ENCODE measurements at regions not wholly inside any gene's neighbourhood (a gene's known extent, or its start where the extent isn't known, plus 50 kb on each side); places are given as distances from the start of the nearest gene placed in this dataset.

- Histone ChIP-seq H3K27ac (no peak overlapping the region), H3K4me3 (no peak overlapping the region), H3K4me1 (replicated peaks) (no peaks in the 10 kb centered on the region), H3K9me3 (no peaks in the 10 kb centered on the region), H3K27me3 (replicated peaks; ENCODE audit: insufficient read depth) (no peaks in the 10 kb centered on the region), H3K36me3 (no peaks in the 10 kb centered on the region)
- TF ChIP-seq CTCF (IDR thresholded peaks at IDR 0.05) = no peak
- no peak for TF ChIP-seq POLR2AphosphoS5 (IDR thresholded peaks at IDR 0.05)
- no peak for DNase-seq (ENCODE audit: low spot score)
- intact Hi-C loops (cut with DNase I) = no loop called here
These were observed 216.8 kb downstream of the NMUR2 start for GRCh38 chr5:152188251-152188650.

- TF ChIP-seq CTCF (IDR thresholded peaks at IDR 0.05) (no peak), POLR2A (IDR thresholded peaks at IDR 0.05) (no peak), POLR2AphosphoS5 (IDR thresholded peaks at IDR 0.05) (no peak)
- Histone ChIP-seq H3K36me3 (no peaks in the 10 kb centered on the region), H3K27ac (no peak overlapping the region), H3K4me1 (replicated peaks) (no peaks in the 10 kb centered on the region), H3K27me3 (replicated peaks; ENCODE audit: insufficient read depth) (no peaks in the 10 kb centered on the region), H3K9me3 (no peaks in the 10 kb centered on the region), H3K4me3 (no peak overlapping the region)
- DNase-seq (ENCODE audit: low spot score) = no peak
- intact Hi-C loops (cut with DNase I) = no loop called here
These were observed 217.4 kb downstream of the NMUR2 start for GRCh38 chr5:152187668-152188067.

- no peak for DNase-seq (ENCODE audit: low spot score)
- Histone ChIP-seq H3K4me1 (replicated peaks) (no peaks in the 10 kb centered on the region), H3K27ac (no peak overlapping the region), H3K27me3 (replicated peaks; ENCODE audit: insufficient read depth) (no peaks in the 10 kb centered on the region), H3K9me3 (no peaks in the 10 kb centered on the region), H3K4me3 (no peak overlapping the region), H3K36me3 (no peaks in the 10 kb centered on the region)
- no peak for TF ChIP-seq CTCF (IDR thresholded peaks at IDR 0.05)
- TF ChIP-seq POLR2A (IDR thresholded peaks at IDR 0.05) = no peak
- no peak for TF ChIP-seq POLR2AphosphoS5 (IDR thresholded peaks at IDR 0.05)
- WGBS = 45% methylated on average over 9 of the region's 9 CpGs
- intact Hi-C loops (cut with DNase I) = no loop called here
These were observed 219.4 kb downstream of the NMUR2 start for GRCh38 chr5:152185547-152186245.

- no peaks in the 10 kb centered on the region for H3K27me3 ChIP-seq (replicated peaks; ENCODE audit: insufficient read depth)
- intact Hi-C loops (cut with DNase I) = no loop called here
- H3K36me3 ChIP-seq = no peaks in the 10 kb centered on the region
- WGBS = 96% methylated on average over 2 of the region's 2 CpGs
- H3K4me1 ChIP-seq (replicated peaks) = no peaks in the 10 kb centered on the region
- no peak overlapping the region for H3K4me3 ChIP-seq
- no peak for DNase-seq (ENCODE audit: low spot score)
- no peak for TF ChIP-seq CTCF (IDR thresholded peaks at IDR 0.05)
- no peak for TF ChIP-seq POLR2AphosphoS5 (IDR thresholded peaks at IDR 0.05)
- no peak for TF ChIP-seq POLR2A (IDR thresholded peaks at IDR 0.05)
- H3K27ac ChIP-seq = no peak overlapping the region
- no peaks in the 10 kb centered on the region for H3K9me3 ChIP-seq
These were observed 220.8 kb downstream of the NMUR2 start for GRCh38 chr5:152184266-152184665.

- Histone ChIP-seq H3K4me3 (no peak overlapping the region), H3K27me3 (replicated peaks; ENCODE audit: insufficient read depth) (no peaks in the 10 kb centered on the region), H3K4me1 (replicated peaks) (no peaks in the 10 kb centered on the region), H3K9me3 (no peaks in the 10 kb centered on the region), H3K27ac (no peak overlapping the region), H3K36me3 (no peaks in the 10 kb centered on the region)
- no peak for DNase-seq (ENCODE audit: low spot score)
- intact Hi-C loops (cut with DNase I) = no loop called here
- WGBS = 44% methylated on average over 3 of the region's 3 CpGs
- TF ChIP-seq POLR2AphosphoS5 (IDR thresholded peaks at IDR 0.05) = peak; percentile 37
- no peak for TF ChIP-seq POLR2A (IDR thresholded peaks at IDR 0.05)
- no peak for TF ChIP-seq CTCF (IDR thresholded peaks at IDR 0.05)
These were observed 223.6 kb downstream of the NMUR2 start for GRCh38 chr5:152181461-152181860.
